Retinal pigment epithelial cell (primary cell): ENCODE measurements at regions not wholly inside any gene's neighbourhood (a gene's known extent, or its start where the extent isn't known, plus 50 kb on each side); places are given as distances from the start of the nearest gene placed in this dataset.

Source experiments
- DNase-seq: peaks from one replicate; pipeline ENCODE4 v3.0.0-alpha.2; 2010; ENCODE audit warnings: low read depth
- H3K4me3 ChIP-seq: 2 replicates; pipeline ENCODE4 v1.5.1; 2011; ENCODE audit warnings: mild to moderate bottlenecking, low read length, control low read depth, moderate library complexity
- CTCF ChIP-seq: conservative IDR thresholded peaks from 2 replicates; pipeline ENCODE4 v1.5.1; 2011; ENCODE audit warnings: low read depth, low read length, control low read depth, inconsistent platforms

- no peak overlapping the region for H3K4me3 ChIP-seq
- TF ChIP-seq CTCF, result no peak
- no peak for DNase-seq
Observed at GRCh38 chrX:124917011-124917410, 402.7 kb upstream of the TEX13C start.

DNA sequence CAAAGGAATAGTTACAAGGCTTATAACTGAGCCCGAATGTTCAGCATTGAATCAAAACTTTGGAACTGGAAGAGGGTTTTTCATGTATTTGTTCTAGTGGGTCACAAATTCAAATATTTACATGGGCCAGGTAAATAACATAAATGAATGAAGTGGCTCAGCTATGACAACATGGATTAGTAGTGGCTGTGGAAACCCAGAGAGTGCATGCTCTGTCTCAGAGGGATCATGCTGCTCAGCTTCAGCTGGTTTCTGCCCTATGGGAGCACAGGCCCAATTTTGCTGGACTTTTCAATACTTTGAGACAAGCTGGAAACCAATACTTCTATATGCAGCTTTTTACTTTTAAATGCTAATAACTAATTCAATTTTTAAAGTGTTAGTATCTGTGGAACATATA is 394.0 kb upstream of the TEX13C start:
- no peak for DNase-seq
- TF ChIP-seq CTCF, result no peak
- H3K4me3 ChIP-seq, result no peak overlapping the region

DNA sequence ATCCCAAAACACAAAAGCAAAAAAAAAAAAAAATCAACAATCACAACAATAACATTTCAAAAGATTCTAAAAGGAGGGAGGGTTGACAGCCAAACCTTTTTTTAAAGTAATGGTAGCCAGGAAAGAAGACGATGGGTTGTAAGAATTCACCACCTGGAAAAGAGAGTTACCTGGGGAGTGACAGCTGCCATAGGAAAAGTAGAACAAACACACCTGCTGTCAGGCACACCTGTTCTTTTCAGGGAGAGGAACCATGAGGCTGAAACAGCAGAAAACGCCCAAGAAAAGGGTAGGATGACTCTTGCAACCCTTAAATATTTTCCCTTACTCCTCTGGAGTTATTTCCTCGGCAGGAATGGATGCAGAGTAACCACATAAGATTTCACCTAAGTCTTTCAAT is 388.4 kb upstream of the TEX13C start:
- H3K4me3 ChIP-seq, result no peak overlapping the region
- no peak for DNase-seq
- no peak for TF ChIP-seq CTCF

GRCh38 chrX:124931958-124932357 is 387.7 kb upstream of the TEX13C start:
- TF ChIP-seq CTCF, result no peak
- no peak for DNase-seq
- H3K4me3 ChIP-seq, result no peak overlapping the region

DNA sequence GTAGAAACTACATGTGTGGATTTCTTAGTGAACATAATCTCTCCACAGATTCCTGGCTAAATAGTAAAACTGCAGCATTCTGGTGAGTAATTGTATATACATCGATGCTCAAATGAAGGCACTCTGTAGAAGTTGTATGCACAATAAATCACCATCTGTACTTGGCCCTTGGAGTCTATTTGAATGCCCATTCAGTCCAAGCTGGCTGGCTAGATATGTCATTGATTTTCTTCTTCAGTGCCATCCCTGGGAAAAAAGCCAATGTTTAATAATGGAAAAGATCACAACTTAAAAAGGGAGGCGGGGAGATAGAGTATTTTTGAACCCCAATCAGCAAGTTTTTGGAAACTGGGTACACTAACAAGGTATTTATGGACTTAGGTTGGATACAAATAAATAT is 381.0 kb upstream of the TEX13C start:
- DNase-seq, result no peak
- TF ChIP-seq CTCF, result no peak
- no peak overlapping the region for H3K4me3 ChIP-seq

- no peak for TF ChIP-seq CTCF
- no peak overlapping the region for H3K4me3 ChIP-seq
- DNase-seq, result no peak
Observed at GRCh38 chrX:124940531-124940930, 379.1 kb upstream of the TEX13C start.

DNA sequence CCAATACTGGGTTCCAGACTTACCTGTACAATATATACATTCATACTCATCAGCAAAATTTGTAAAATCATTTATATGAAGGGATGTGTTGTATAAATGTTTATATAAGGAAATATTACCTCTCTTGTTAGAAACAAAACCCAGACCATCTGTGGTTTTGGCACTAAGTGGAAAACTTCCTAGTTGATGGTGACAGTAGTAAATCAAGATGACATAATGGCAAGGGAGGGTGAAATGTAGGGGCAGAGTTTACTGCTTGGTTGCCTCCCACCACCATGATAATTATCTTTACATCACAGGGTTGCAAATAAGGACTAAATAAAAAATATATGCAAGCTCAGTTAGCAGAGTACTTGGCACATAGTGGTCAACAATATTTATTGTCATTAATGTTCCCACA is 365.3 kb upstream of the TEX13C start:
- no peak for TF ChIP-seq CTCF
- no peak overlapping the region for H3K4me3 ChIP-seq
- no peak for DNase-seq
